Natural killer cell (primary cell): ENCODE measurements at regions not wholly inside any gene's neighbourhood (a gene's known extent, or its start where the extent isn't known, plus 50 kb on each side); places are given as distances from the start of the nearest gene placed in this dataset.

Experiments used
- ATAC-seq, 3 donors: fragments of 150-1000 bp in 2 of 3; fragments of 200-7000 bp in 1 of 3; cut with Tn5 transposase; 1 replicate in 1 of 3; 2 replicates in 2 of 3; pipeline ENCODE4 v1.10.0; 2021; ENCODE audit warnings: mild to moderate bottlenecking in 2 of 3, moderate library complexity in 2 of 3
- DNase-seq, 2 donors: peaks; one replicate each; pipeline versions ENCODE4 v3.0.0 to v3.0.0-alpha.2; 2013 to 2021; ENCODE audit warnings: mixed read lengths in 1 of 2
- H3K27ac ChIP-seq: one replicate; pipeline ENCODE4 v1.5.1; 2013; ENCODE audit warnings: mild to moderate bottlenecking, low read length
- H3K27me3 ChIP-seq: one replicate; pipeline ENCODE4 v1.6.1; 2013; ENCODE audit warnings: low read length; ENCODE audit not compliant: control insufficient read depth, insufficient read depth
- H3K36me3 ChIP-seq: one replicate; pipeline ENCODE4 v1.6.1; 2013; ENCODE audit warnings: low read length; ENCODE audit not compliant: control insufficient read depth, insufficient read depth
- H3K4me1 ChIP-seq: one replicate; pipeline ENCODE4 v1.6.1; 2013; ENCODE audit warnings: low read length; ENCODE audit not compliant: control insufficient read depth, insufficient read depth
- H3K4me3 ChIP-seq: one replicate; pipeline ENCODE4 v1.5.1; 2013; ENCODE audit warnings: low read length
- H3K9me3 ChIP-seq: one replicate; pipeline ENCODE4 v1.6.1; 2013; ENCODE audit warnings: low read length; ENCODE audit not compliant: control insufficient read depth, insufficient read depth
- H3K27ac Mint-ChIP-seq, 2 donors: one replicate each; pipeline ENCODE4 v1.8.0; 2022; ENCODE audit warnings: mild to moderate bottlenecking in 2 of 2, mixed read lengths in 2 of 2, moderate library complexity in 1 of 2
- H3K27me3 Mint-ChIP-seq, 2 donors: one replicate each; pipeline ENCODE4 v1.8.0; 2022; ENCODE audit warnings: low read depth in 2 of 2, mixed read lengths in 2 of 2
- H3K36me3 Mint-ChIP-seq: one replicate; pipeline ENCODE4 v1.8.0; 2022; ENCODE audit warnings: mixed read lengths
- H3K4me1 Mint-ChIP-seq, 2 donors: one replicate each; pipeline ENCODE4 v1.8.0; 2022; ENCODE audit warnings: mixed read lengths in 2 of 2
- H3K4me3 Mint-ChIP-seq: one replicate; pipeline ENCODE4 v1.8.0; 2022; ENCODE audit warnings: mild to moderate bottlenecking, moderate library complexity, mixed read lengths
- H3K9me3 Mint-ChIP-seq, 2 donors: one replicate each; pipeline ENCODE4 v1.8.0; 2022; ENCODE audit warnings: mixed read lengths in 2 of 2
- CTCF ChIP-seq: fragments of 200-600 bp; IDR thresholded peaks from one replicate; pipeline ENCODE4 v1.8.0; 2022; ENCODE audit warnings: antibody characterized with exemption
- WGBS: methylation state at CpG from one replicate; pipeline ENCODE4 v1.1.7; 2013; ENCODE audit warnings: missing lambda C conversion rate; ENCODE audit not compliant: insufficient coverage; 5-methylcytosine and 5-hydroxymethylcytosine counted together
- intact Hi-C: fragments of 100-400 bp; cut with micrococcal nuclease; formaldehyde crosslinking; loops from one replicate; pipeline ENCODE4 v1.14.2; 2022

- Mint-ChIP-seq H3K9me3 (peaks cover 0 to 3% of the 10 kb centered on the region in 2 donors), H3K4me1 (no peaks in the 10 kb centered on the region), H3K27me3 (peaks cover 0 to 2% of the 10 kb centered on the region in 2 donors), H3K4me3 (no peak overlapping the region), H3K36me3 (no peaks in the 10 kb centered on the region), H3K27ac (no peak overlapping the region)
- Histone ChIP-seq H3K4me3 (no peak overlapping the region), H3K27ac (no peak overlapping the region), H3K9me3 (no peaks in the 10 kb centered on the region), H3K4me1 (no peaks in the 10 kb centered on the region), H3K27me3 (no peaks in the 10 kb centered on the region), H3K36me3 (no peaks in the 10 kb centered on the region)
- ATAC-seq (no peak), DNase-seq (no peak)
- TF ChIP-seq CTCF, result no peak
- intact Hi-C loops, result no loop called here
- 81% methylated on average over 6 of the region's 6 CpGs for WGBS
These were observed 1703.6 kb downstream of the EFNB2 start for GRCh38 chr13:104831831-104832230.

DNA sequence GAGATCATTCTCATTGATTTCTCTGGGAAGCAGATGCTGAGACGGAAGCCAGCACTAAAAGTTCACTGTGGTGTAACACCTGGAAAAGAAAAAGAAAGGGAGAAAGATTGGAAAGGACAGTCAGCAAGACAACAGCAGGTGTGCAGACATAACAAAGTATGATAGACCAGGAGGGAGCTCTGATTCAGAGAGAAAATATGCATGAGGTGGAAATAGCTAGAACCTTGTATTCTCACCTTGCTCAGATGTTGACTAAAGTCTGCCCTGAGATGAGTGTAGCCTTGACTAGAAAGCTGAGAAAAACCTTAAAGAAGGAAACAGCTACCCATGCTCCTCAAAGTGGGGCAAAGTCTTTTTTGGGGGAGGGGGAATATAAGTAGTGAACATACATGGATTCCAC is 1711.8 kb downstream of the EFNB2 start:
- Mint-ChIP-seq H3K36me3 (no peaks in the 10 kb centered on the region), H3K9me3 (peaks cover 0 to 3% of the 10 kb centered on the region in 2 donors), H3K4me1 (no peaks in the 10 kb centered on the region), H3K4me3 (no peak overlapping the region), H3K27me3 (no peaks in the 10 kb centered on the region), H3K27ac (no peak overlapping the region)
- Histone ChIP-seq H3K27ac (no peak overlapping the region), H3K9me3 (no peaks in the 10 kb centered on the region), H3K27me3 (no peaks in the 10 kb centered on the region), H3K36me3 (no peaks in the 10 kb centered on the region), H3K4me3 (no peak overlapping the region), H3K4me1 (no peaks in the 10 kb centered on the region)
- TF ChIP-seq CTCF, result no peak
- DNase-seq (no peak), ATAC-seq (no peak)
- intact Hi-C loops, result no loop called here
- 78% methylated on average over 1 of the region's 1 CpG for WGBS

GRCh38 chr13:104823071-104823470 is 1712.4 kb downstream of the EFNB2 start:
- DNase-seq (no peak), ATAC-seq (no peak)
- Mint-ChIP-seq H3K4me3 (no peak overlapping the region), H3K27ac (no peak overlapping the region), H3K9me3 (peaks cover 0 to 3% of the 10 kb centered on the region in 2 donors), H3K4me1 (no peaks in the 10 kb centered on the region), H3K27me3 (no peaks in the 10 kb centered on the region), H3K36me3 (no peaks in the 10 kb centered on the region)
- Histone ChIP-seq H3K9me3 (no peaks in the 10 kb centered on the region), H3K36me3 (no peaks in the 10 kb centered on the region), H3K27ac (no peak overlapping the region), H3K4me1 (no peaks in the 10 kb centered on the region), H3K4me3 (no peak overlapping the region), H3K27me3 (no peaks in the 10 kb centered on the region)
- intact Hi-C loops, result no loop called here
- WGBS, result 26% methylated on average over 3 of the region's 3 CpGs
- TF ChIP-seq CTCF, result no peak

DNA sequence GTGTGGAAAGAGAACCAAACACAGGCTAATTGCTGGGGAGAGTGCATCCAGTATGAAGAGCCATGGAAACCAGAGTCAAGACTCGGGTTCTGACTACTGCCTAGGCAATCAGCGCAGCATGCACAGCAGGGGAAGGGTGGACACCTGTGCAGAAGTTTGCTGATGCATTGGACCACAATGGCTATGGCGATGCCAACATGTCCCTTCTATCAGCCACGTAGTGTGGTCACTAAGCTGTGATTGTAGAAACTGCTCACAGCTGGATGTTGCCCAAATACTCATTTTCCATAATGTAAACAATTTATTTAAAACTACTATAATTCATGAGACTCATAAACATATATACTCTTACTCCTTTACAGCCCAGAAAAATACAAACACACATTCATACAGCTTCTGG is 1718.2 kb downstream of the EFNB2 start:
- Histone ChIP-seq H3K9me3 (no peaks in the 10 kb centered on the region), H3K27ac (no peak overlapping the region), H3K4me1 (no peaks in the 10 kb centered on the region), H3K36me3 (no peaks in the 10 kb centered on the region), H3K27me3 (no peaks in the 10 kb centered on the region), H3K4me3 (no peak overlapping the region)
- intact Hi-C loops, result no loop called here
- Mint-ChIP-seq H3K4me1 (no peaks in the 10 kb centered on the region), H3K4me3 (no peak overlapping the region), H3K27me3 (peaks cover 0 to 7% of the 10 kb centered on the region in 2 donors), H3K36me3 (no peaks in the 10 kb centered on the region), H3K9me3 (peaks cover 0 to 3% of the 10 kb centered on the region in 2 donors), H3K27ac (no peak overlapping the region)
- ATAC-seq, result no peak
- WGBS, result 93% methylated on average over 4 of the region's 4 CpGs
- no peak for DNase-seq
- TF ChIP-seq CTCF, result no peak
